ENCODE measurements at regions not wholly inside any gene's neighbourhood (a gene's known extent, or its start where the extent isn't known, plus 50 kb on each side); places are given as distances from the start of the nearest gene placed in this dataset.

DNA sequence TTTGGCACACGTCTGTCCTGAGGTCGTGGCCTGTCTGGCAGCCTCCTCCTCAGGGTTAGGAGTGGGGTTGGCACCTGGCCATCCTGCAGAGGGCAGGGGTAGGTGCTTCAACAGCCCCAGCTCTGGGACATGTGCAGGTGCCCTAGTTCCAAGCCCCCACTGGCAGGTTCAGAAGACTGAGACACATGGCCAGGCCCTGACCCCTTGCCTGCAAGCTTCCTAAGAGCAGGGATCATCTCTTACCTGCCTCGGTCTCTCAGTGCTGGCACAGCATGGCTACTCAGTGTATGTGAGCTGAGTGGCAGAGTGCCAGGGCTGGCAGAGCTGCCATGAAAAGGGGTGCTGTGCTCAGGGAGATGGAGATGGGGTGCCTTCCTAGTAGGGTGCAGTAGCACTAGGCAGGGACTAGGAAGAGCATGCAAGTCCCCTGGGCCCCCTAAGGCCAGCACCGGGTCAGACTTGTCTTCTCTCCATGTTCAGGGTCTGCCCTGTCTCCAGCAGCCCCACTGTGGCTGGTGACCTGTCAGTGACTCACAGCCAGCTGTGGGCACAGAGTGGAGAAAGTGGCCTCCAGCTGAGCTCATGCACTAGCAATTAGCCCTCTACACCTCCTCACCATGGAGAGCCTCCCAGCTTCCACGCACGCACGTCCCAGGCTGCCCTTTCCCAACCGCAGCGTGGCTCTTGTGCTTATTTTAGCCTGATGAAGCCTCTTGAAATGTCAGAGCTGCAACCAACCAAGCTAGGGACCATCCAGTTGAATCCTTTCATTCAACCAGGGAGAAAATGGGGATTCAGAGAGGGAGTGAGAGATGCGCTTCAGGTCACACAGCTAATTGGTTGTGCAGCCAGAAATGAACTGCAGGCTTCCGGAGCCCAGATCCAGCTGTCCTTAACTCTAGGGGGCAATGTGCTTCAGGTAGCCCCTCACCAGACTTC is 116.6 kb downstream of the MRPL14 start:
- no peak for DNase-seq (ENCODE audit: low spot score)
- Histone ChIP-seq H4K20me1 (ENCODE audit: insufficient read depth, poor library complexity, severe bottlenecking) (no peaks in the 10 kb centered on the region), H3K4me3 (no peak overlapping the region), H3K79me2 (no peaks in the 10 kb centered on the region), H3K9me2 (replicated peaks; ENCODE audit: insufficient read depth) (no peaks in the 10 kb centered on the region), H3K9me3 (ENCODE audit: low read depth) (no peaks in the 10 kb centered on the region), H3K4me1 (ENCODE audit: insufficient read depth) (no peaks in the 10 kb centered on the region), H2AFZ (no peak overlapping the region), H3K4me2 (no peak overlapping the region), H3K27me3 (no peaks in the 10 kb centered on the region), H3K36me3 (replicated peaks; ENCODE audit: insufficient read depth, low read depth) (no peaks in the 10 kb centered on the region), H3K27ac (no peak overlapping the region)
- TF ChIP-seq, protein P1, sequence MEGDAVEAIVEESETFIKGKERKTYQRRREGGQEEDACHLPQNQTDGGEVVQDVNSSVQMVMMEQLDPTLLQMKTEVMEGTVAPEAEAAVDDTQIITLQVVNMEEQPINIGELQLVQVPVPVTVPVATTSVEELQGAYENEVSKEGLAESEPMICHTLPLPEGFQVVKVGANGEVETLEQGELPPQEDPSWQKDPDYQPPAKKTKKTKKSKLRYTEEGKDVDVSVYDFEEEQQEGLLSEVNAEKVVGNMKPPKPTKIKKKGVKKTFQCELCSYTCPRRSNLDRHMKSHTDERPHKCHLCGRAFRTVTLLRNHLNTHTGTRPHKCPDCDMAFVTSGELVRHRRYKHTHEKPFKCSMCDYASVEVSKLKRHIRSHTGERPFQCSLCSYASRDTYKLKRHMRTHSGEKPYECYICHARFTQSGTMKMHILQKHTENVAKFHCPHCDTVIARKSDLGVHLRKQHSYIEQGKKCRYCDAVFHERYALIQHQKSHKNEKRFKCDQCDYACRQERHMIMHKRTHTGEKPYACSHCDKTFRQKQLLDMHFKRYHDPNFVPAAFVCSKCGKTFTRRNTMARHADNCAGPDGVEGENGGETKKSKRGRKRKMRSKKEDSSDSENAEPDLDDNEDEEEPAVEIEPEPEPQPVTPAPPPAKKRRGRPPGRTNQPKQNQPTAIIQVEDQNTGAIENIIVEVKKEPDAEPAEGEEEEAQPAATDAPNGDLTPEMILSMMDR (IDR thresholded peaks at IDR 0.05; ENCODE audit: poor library complexity), result no peak
- TF ChIP-seq EZH2phosphoT487 (IDR thresholded peaks at IDR 0.05; ENCODE audit: low read depth, severe bottlenecking, unreplicated experiment) (no peak), EZH2 (IDR thresholded peaks at IDR 0.05; ENCODE audit: borderline replicate concordance) (no peak)
- 90% methylated on average over 11 of the region's 11 CpGs for WGBS (ENCODE audit: low lambda C conversion rate, missing lambda C conversion rate)

GRCh38 chr6:44009425-44010321 is 117.6 kb downstream of the MRPL14 start:
- H3K27ac ChIP-seq, result no peak overlapping the region
- no peaks in the 10 kb centered on the region for H3K4me1 ChIP-seq (ENCODE audit: insufficient read depth)
- no peak overlapping the region for H3K4me3 ChIP-seq
- 86% methylated on average over 10 of the region's 11 CpGs for WGBS (ENCODE audit: low lambda C conversion rate, missing lambda C conversion rate)
- no peaks in the 10 kb centered on the region for H3K27me3 ChIP-seq
- DNase-seq (ENCODE audit: low spot score), result no peak
- no peaks in the 10 kb centered on the region for H3K9me3 ChIP-seq (ENCODE audit: low read depth)
- H3K79me2 ChIP-seq, result no peaks in the 10 kb centered on the region
- no peaks in the 10 kb centered on the region for H3K9me2 ChIP-seq (replicated peaks; ENCODE audit: insufficient read depth)
- H4K20me1 ChIP-seq (ENCODE audit: insufficient read depth, poor library complexity, severe bottlenecking), result no peaks in the 10 kb centered on the region
- H3K36me3 ChIP-seq (replicated peaks; ENCODE audit: insufficient read depth, low read depth), result no peaks in the 10 kb centered on the region
- no peak overlapping the region for H3K4me2 ChIP-seq
- no peak overlapping the region for H2AFZ ChIP-seq
- TF ChIP-seq, protein P1 (IDR thresholded peaks at IDR 0.05; ENCODE audit: poor library complexity), result no peak
- no peak for TF ChIP-seq EZH2 (IDR thresholded peaks at IDR 0.05; ENCODE audit: borderline replicate concordance)
- TF ChIP-seq EZH2phosphoT487 (IDR thresholded peaks at IDR 0.05; ENCODE audit: low read depth, severe bottlenecking, unreplicated experiment), result no peak

GRCh38 chr6:44008821-44009370 is 118.4 kb downstream of the MRPL14 start:
- H3K36me3 ChIP-seq (replicated peaks; ENCODE audit: insufficient read depth, low read depth), result no peaks in the 10 kb centered on the region
- no peak overlapping the region for H3K27ac ChIP-seq
- no peaks in the 10 kb centered on the region for H3K9me2 ChIP-seq (replicated peaks; ENCODE audit: insufficient read depth)
- 91% methylated on average over 8 of the region's 8 CpGs for WGBS (ENCODE audit: low lambda C conversion rate, missing lambda C conversion rate)
- no peaks in the 10 kb centered on the region for H3K27me3 ChIP-seq
- no peak for DNase-seq (ENCODE audit: low spot score)
- H3K79me2 ChIP-seq, result no peaks in the 10 kb centered on the region
- no peaks in the 10 kb centered on the region for H3K4me1 ChIP-seq (ENCODE audit: insufficient read depth)
- no peaks in the 10 kb centered on the region for H4K20me1 ChIP-seq (ENCODE audit: insufficient read depth, poor library complexity, severe bottlenecking)
- no peaks in the 10 kb centered on the region for H3K9me3 ChIP-seq (ENCODE audit: low read depth)
- no peak overlapping the region for H3K4me3 ChIP-seq
- H3K4me2 ChIP-seq, result no peak overlapping the region
- TF ChIP-seq EZH2 (IDR thresholded peaks at IDR 0.05; ENCODE audit: borderline replicate concordance) (no peak), EZH2phosphoT487 (IDR thresholded peaks at IDR 0.05; ENCODE audit: low read depth, severe bottlenecking, unreplicated experiment) (no peak)
- TF ChIP-seq, protein P1 (IDR thresholded peaks at IDR 0.05; ENCODE audit: poor library complexity), result no peak
- H2AFZ ChIP-seq, result no peak overlapping the region

Measured in hepatocyte (in vitro differentiated cells).